ENCODE measurements at regions not wholly inside any gene's neighbourhood (a gene's known extent, or its start where the extent isn't known, plus 50 kb on each side); places are given as distances from the start of the nearest gene placed in this dataset.

DNA sequence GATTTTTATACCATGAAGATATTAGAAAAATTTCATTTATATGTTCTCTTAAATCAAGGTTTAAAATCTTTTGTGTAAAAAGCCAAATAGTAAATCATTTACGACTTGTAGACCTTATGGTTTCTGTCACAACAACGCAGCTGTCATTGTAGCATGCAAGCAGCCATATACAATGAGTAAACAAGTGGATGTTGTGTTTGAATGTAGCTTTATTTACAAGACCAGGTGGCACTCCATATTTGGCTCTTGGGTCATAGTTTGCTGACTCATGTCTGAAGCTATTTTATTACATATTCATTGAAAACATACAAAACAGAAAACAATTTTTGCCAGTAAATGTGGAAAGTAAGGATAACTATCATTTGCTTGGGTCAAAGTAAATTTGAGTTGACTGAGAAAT is 930.8 kb downstream of the SLITRK5 start:
- no peak for DNase-seq (ENCODE audit: extremely low read depth, low read depth)
- TF ChIP-seq, protein P1, sequence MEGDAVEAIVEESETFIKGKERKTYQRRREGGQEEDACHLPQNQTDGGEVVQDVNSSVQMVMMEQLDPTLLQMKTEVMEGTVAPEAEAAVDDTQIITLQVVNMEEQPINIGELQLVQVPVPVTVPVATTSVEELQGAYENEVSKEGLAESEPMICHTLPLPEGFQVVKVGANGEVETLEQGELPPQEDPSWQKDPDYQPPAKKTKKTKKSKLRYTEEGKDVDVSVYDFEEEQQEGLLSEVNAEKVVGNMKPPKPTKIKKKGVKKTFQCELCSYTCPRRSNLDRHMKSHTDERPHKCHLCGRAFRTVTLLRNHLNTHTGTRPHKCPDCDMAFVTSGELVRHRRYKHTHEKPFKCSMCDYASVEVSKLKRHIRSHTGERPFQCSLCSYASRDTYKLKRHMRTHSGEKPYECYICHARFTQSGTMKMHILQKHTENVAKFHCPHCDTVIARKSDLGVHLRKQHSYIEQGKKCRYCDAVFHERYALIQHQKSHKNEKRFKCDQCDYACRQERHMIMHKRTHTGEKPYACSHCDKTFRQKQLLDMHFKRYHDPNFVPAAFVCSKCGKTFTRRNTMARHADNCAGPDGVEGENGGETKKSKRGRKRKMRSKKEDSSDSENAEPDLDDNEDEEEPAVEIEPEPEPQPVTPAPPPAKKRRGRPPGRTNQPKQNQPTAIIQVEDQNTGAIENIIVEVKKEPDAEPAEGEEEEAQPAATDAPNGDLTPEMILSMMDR (IDR thresholded peaks at IDR 0.05; ENCODE audit: low read depth, low read length): no peak

DNA sequence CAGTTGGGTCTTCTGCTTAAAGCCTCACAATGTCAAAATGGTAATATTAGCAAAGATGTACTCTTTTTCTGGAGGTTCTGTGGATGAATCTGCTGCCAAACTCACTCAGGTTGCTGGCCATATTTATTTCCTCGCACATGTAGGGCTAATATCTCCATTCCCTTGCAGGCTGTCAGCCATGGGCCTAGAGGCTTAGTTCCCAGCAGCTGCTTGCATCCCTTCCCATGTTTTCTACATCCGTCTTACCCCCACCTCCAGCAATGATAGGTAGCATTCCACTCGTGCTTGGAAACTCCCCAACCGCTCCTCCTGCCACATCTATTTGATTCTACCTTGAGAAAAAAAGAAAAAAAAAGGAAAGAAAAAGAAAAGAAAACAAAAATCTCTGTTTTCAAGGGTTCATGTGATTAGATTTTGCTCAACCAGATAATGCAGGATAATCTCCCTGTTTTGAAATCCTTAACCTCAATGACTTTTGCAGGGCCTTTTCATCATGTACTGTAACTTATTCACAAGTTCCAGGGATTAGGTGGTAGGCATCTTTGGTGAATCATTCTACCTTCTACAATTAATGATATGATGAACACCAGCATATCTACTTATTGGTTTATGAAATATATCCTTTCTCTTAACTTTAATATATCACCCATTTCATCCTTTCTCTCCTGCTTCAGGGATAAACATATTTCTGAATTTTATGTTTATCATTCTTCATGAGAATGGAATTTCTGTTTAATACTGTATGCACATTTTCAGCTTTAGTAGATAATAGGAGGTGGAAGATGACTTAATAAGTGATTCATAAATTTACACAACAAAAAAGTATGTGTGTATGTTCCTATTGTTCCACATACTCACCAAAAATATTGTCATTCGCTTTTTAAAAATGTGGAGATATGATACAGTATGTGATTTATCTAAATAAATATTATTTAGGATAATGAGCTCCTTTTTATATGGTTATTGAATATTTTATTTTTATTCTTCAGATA is 931.9 kb downstream of the SLITRK5 start:
- no peak for DNase-seq (ENCODE audit: extremely low read depth, low read depth)
- TF ChIP-seq, protein P1 (IDR thresholded peaks at IDR 0.05; ENCODE audit: low read depth, low read length): no peak

DNA sequence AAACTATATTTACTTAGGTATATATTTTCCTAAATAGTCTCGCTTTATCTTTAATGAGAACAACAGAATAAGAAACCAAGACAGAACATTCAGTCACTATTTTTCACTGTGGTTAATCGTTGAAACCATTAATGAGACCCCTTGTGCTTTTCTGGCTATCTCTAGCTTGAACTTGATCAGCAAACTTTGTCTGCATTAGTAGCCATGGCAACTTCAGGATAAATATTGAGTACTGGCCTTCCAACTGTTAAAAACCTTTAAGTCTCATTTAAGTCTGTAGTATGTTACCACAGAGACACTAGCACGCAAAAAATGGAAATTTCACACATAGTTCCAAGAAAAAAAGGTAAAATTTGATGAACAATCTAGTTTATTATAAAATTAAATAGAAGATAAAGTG is 946.0 kb downstream of the SLITRK5 start:
- TF ChIP-seq, protein P1 (IDR thresholded peaks at IDR 0.05; ENCODE audit: low read depth, low read length): no peak
- DNase-seq (ENCODE audit: extremely low read depth, low read depth): no peak

- TF ChIP-seq, protein P1 (IDR thresholded peaks at IDR 0.05; ENCODE audit: low read depth, low read length): no peak
- no peak for DNase-seq (ENCODE audit: extremely low read depth, low read depth)
Measured at GRCh38 chr13:88622362-88622973, 951.3 kb downstream of the SLITRK5 start.

DNA sequence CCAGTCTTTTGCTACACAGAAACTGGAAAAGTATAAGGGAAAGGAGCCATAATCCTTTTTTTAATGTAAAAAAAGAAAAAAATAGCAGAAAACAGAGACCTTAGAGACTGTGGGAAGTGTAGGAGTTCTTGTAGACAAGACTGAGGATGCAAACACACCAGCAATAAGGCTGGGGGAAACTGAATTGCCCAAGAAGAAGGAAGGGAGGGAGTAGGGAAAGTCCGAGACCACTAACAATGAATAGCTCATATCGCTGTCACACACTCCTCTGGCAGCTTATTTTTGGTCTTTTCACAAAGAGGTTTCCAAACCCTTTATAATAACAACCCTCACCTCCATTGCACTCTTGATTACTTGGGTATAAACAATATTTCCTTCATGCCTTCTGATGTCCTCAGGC is 952.0 kb downstream of the SLITRK5 start:
- no peak for DNase-seq (ENCODE audit: extremely low read depth, low read depth)
- TF ChIP-seq, protein P1 (IDR thresholded peaks at IDR 0.05; ENCODE audit: low read depth, low read length): no peak

DNA sequence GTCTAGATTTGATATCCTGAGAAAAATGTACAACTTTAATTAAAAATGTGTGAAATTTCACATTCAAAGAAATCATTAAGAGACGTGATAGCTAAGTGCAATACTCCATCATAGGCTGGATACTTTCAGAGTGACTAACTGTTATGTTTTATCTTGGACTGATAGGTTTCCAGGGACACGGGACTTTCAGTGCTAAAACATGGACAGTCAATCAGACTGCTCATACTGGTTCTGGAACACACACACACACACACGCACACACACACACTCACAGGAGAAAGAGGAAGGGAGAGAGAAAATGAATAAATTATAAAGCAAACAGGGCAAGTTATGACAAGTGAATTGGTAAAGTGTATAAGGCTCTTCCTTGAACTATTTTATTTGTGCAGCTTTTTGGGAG is 955.9 kb downstream of the SLITRK5 start:
- TF ChIP-seq, protein P1 (IDR thresholded peaks at IDR 0.05; ENCODE audit: low read depth, low read length): no peak
- DNase-seq (ENCODE audit: extremely low read depth, low read depth): no peak

DNA sequence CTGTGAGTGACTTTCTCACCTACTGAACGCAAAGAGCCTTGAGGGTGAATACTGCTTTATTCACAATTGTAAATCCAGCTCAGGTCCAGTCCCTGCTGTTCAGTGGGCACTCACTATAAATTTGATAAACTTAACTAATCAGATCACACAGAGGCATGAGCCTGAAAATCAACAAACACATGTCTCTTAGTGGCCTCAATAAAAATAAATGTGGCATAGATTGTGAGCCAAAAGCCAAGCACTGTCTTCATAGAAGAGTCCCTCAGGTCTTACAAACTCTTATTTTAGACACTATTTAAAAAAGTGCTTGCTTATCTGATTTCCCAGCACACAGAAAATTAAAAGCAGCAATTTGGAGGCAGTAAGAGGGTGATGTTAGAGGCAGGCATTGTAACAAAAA is 957.7 kb downstream of the SLITRK5 start:
- TF ChIP-seq, protein P1 (IDR thresholded peaks at IDR 0.05; ENCODE audit: low read depth, low read length): no peak

More for the DNA sequence above, 957.7 kb downstream of the SLITRK5 start:
- no peak for DNase-seq (ENCODE audit: extremely low read depth, low read depth)

All from AG09319 (cell line).